ENCODE measurements at regions not wholly inside any gene's neighbourhood (a gene's known extent, or its start where the extent isn't known, plus 50 kb on each side); places are given as distances from the start of the nearest gene placed in this dataset.
"Not testable (repeated sequence)": the region's sequence is repeated elsewhere in the genome, so short reads cannot be mapped to it uniquely, and the experiment has no call there.

DNA sequence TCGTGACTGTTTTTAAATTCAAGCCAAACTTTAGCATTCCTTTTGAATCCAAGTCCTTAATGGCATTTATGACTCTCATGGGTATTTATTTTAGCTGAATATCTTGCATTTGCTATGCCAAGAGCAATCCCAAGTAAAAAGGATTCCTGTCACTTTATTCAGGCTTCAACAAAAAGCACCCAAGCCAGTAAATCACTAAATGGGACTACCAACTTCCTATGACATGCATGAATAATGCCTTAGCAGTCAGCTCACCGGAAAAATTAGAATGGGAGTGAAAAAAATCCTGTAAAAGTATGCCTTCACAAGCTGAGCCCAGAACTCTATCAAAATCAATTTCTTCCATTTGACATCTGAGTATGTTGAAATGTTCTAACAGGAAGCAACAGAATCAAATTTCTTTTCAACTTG is 1297.9 kb downstream of the ROBO2 start:
- no peaks in the 10 kb centered on the region for H3K4me1 ChIP-seq (replicated peaks in 1 of 2)
- H3K27ac ChIP-seq = no peak overlapping the region
- 13 to 23% (median 20%) methylated on average over 2 of the region's 2 CpGs for WGBS, 4 donors
- TF ChIP-seq POLR2A (IDR thresholded peaks at IDR 0.05) (no peak), CTCF (IDR thresholded peaks at IDR 0.05) (no peak)
- H3K36me3 ChIP-seq (replicated peaks in 1 of 2) = no peaks in the 10 kb centered on the region
- H3K9me3 ChIP-seq (replicated peaks in 1 of 3) = no peaks in the 10 kb centered on the region
- DNase-seq = no peak
- no peak overlapping the region for H3K4me3 ChIP-seq
- intact Hi-C loops (cut with DNase I) = no loop called here
- no peaks in the 10 kb centered on the region for H3K27me3 ChIP-seq

DNA sequence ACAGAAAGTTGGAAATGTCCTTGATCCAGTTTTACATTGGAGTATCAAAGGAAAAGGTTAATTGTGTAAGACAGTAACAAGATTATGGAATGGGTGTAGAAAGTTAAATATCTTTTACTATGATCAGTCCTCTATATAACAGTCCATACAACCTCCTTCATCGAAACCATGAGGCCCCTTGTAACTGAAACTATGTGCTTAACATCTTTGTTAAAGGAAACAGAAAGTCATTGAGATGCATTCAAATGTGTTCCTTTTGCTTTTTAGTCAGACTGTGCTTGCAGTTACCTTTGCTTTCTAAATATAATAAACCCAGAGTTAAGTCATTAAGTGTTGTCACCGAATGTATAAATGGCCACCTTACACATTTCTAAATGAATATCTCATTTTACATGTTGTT is 1298.5 kb downstream of the ROBO2 start:
- no peaks in the 10 kb centered on the region for H3K9me3 ChIP-seq (replicated peaks in 1 of 3)
- no peak overlapping the region for H3K27ac ChIP-seq
- intact Hi-C loops (cut with DNase I) = no loop called here
- H3K4me3 ChIP-seq = no peak overlapping the region
- H3K4me1 ChIP-seq (replicated peaks in 1 of 2) = no peaks in the 10 kb centered on the region
- TF ChIP-seq POLR2A (IDR thresholded peaks at IDR 0.05) (no peak), CTCF (IDR thresholded peaks at IDR 0.05) (no peak)
- no peaks in the 10 kb centered on the region for H3K27me3 ChIP-seq
- H3K36me3 ChIP-seq (replicated peaks in 1 of 2) = no peaks in the 10 kb centered on the region
- no peak for DNase-seq
- WGBS, 4 donors = 70 to 88% (median 84%) methylated on average over 2 of the region's 2 CpGs

DNA sequence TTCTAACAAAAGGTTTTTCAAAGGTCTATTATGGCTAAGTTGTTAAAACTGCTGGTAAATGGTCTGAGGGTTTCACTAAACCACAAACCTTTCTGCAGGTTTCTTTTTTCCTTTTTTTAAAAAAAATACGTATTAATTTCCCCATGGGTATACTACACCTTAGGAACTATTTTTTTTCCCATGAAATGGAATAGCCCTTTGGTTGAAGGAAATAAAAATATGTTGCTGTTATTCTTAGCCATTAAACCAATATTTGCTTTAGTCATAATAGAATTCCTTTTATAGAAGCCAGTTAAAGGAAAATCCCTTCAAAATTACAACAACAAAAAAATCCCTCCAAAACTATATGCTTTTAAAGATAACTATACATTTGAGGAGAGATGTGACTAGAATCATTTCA is 1303.3 kb downstream of the ROBO2 start:
- TF ChIP-seq POLR2A (IDR thresholded peaks at IDR 0.05) = no peak
- no peak for TF ChIP-seq CTCF (IDR thresholded peaks at IDR 0.05)
- H3K36me3 ChIP-seq (replicated peaks in 1 of 2) = no peaks in the 10 kb centered on the region
- no peaks in the 10 kb centered on the region for H3K4me1 ChIP-seq (replicated peaks in 1 of 2)
- no peak overlapping the region for H3K4me3 ChIP-seq
- no peaks in the 10 kb centered on the region for H3K9me3 ChIP-seq (replicated peaks in 1 of 3)
- 53 to 66% (median 61%) methylated on average over 1 of the region's 1 CpG for WGBS, 4 donors
- intact Hi-C loops (cut with DNase I) = no loop called here
- H3K27me3 ChIP-seq = no peaks in the 10 kb centered on the region
- DNase-seq = no peak
- no peak overlapping the region for H3K27ac ChIP-seq

- H3K27me3 ChIP-seq; H3K4me1 ChIP-seq (replicated peaks in 1 of 2); H3K36me3 ChIP-seq (replicated peaks in 1 of 2); H3K4me3 ChIP-seq; intact Hi-C loops (cut with DNase I); H3K9me3 ChIP-seq (replicated peaks in 1 of 3); H3K27ac ChIP-seq; DNase-seq: not testable (repeated sequence)
- 64 to 90% (median 82%) methylated on average over 6 to 10 of the region's 10 CpGs for WGBS, 4 donors
These were observed 1304.4 kb downstream of the ROBO2 start for GRCh38 chr3:78344267-78344666.

GRCh38 chr3:78344918-78345317 is 1305.0 kb downstream of the ROBO2 start:
- no peak for TF ChIP-seq POLR2A (IDR thresholded peaks at IDR 0.05)
- TF ChIP-seq CTCF (IDR thresholded peaks at IDR 0.05) = no peak
- DNase-seq = no peak
- H3K36me3 ChIP-seq (replicated peaks in 1 of 2) = no peaks in the 10 kb centered on the region
- 72 to 84% (median 80%) methylated on average over 6 of the region's 6 CpGs for WGBS, 4 donors
- H3K4me3 ChIP-seq = no peak overlapping the region
- no peaks in the 10 kb centered on the region for H3K9me3 ChIP-seq (replicated peaks in 1 of 3)
- no peaks in the 10 kb centered on the region for H3K4me1 ChIP-seq (replicated peaks in 1 of 2)
- intact Hi-C loops (cut with DNase I) = no loop called here
- H3K27ac ChIP-seq = no peak overlapping the region
- H3K27me3 ChIP-seq = no peaks in the 10 kb centered on the region

Measured in adrenal gland (tissue), 9 donors.